NCI-H1417 (cell line): ENCODE measurements at regions not wholly inside any gene's neighbourhood (a gene's known extent, or its start where the extent isn't known, plus 50 kb on each side); places are given as distances from the start of the nearest gene placed in this dataset.
"Not testable (repeated sequence)": the region's sequence is repeated elsewhere in the genome, so short reads cannot be mapped to it uniquely, and the experiment has no call there.

ENCODE experiments used
- DNase-seq, 3 experiments: peaks; one replicate each; lab custom pipeline; 2025; lab: John Stamatoyannopoulos, UW

DNA sequence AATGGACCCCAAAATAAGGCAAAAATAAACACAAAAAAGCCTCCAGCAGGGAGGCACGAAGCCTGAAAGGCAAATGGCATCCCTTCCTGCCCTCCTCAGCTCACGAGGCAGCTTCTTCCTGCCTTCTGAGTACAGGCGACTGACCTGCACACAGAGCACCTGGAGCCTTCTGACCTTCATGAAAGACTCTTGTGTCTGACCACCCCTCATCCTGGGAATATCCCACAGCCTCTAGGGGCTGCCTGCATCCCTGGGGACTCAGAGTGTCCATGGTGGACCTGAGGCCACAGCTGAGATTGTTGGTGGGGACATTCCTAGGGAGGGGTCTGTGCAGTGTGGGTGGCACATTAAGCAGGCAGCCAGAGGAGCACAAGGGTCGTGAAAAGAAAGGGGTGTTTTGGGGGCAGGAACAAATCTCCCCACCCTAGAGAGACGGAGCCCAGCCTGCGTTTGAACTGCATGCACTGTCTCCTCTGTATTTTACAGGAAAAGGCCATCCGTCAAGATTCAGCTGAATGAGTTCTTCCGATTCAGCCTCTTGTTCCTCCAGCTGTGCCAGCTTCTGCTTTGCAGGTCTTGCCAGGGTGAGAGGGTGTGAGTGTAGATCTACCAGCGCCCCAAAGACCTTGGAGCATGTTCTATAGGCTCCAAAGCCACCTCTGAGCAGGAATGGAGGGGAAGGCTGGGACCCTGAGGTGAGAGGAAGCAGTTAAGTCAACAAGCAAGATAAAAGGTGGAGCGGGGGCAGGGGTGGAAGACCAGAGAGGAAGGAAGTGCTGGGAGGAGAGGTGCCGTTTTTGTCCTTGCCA is 80.4 kb upstream of the MEF2A start:
- DNase-seq, result peak in 1 of 3 experiments; percentile 39

DNA sequence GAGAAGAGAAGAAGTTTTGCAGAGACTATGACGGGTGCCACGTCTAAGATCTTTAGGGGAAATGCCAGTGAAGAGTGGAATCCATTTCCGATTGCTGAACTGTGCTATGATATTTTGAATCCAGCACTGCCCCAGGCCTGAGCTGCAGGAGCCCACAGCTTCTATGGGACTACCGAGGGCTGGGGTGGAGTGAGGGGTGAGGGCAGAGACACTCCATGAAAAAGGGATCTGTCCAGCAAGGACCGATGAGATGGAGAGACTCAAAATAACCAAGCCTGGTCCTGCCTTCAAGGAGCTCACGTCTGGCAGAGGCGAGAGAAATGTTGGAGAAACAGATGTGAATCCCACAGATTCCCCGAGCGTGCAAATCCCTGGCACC is 79.8 kb upstream of the MEF2A start:
- DNase-seq, result no peak

DNA sequence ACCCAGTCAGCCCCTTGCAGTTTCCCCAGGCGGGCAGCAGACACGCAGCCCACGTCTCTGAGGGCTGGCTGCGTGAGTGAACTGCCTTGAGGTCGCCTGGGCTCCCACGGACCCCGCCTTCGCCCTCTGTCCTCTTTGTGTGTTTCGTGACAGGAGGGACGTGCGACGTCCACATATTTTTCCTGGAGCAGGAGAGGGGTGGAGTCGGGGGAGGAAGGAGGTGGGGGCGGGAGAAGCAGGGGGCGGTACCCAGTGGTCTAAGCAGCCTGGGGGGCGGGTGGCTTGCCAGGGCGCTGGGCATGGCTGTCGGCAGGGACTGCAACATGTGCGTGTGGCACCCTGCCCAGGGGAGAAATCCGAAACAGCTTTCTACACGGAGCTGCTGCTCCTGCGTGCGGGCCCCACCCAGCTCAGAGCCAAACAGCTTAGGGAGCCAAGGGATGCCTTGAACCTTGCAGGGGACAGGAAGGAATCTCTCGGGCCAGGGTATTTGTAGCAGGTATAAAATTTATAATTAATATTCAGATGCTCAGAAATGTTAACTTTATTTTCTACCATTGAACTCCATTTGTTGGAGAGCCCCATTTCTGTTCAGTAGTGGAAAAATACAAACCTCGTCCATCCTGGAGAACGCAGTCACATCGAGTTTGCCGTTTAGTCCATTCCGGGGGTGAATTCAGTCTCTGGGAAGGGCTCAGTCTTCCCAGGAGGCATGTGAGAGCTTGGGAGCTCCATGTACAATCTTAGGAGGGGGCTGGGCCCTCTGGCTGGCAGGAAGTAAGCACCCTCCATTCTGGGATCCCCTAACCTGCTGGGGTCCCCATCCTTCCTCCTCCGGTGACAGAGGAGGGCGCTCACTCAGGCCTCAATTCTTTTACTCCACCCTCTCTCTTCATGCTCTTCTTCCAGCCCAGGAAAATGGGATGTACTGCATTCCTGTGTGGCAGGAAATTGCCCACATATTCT is 79.1 kb upstream of the MEF2A start:
- peak; percentile 27 to 81 (median 60) for DNase-seq

DNA sequence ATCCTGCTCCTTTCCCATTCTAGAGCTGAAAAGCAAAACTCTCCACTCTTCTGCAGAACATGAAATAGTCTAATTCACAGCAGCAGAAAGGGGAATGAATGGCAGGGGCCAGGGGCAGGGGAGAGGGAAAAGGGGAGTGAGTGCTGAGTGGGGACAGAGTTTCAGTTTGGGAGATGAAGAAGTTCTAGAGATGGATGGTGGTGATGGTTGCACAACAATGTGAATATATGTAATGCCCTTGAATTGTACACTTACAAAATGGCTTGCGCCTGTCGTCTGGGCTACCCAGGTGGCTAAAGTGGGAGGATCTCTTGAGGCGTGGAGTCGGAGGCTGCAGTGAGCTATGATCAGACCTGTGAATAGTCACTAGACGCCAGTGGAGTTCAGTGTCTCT is 78.5 kb upstream of the MEF2A start:
- peak in 1 of 3 experiments; percentile 54 for DNase-seq

DNA sequence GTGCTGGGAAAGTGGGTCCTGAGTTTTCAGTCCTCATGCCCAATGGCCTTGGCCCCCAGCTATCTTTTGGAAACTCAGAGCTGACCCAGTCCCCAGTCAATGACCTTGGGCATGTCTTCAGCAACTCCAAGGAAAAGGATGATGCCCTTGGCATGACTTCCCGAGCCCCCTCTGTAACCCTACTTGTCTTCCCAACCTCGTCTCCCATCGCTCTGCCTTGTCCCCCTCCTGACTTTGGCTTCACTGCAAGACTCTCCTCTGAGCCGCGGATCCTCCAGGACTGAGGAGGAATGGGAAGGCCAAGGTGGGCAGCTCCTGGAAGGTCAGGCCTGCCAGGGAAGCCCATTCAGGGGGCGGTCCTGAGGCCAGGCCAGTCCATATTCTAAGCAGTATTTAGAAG is 73.5 kb upstream of the MEF2A start:
- DNase-seq, result no peak

DNA sequence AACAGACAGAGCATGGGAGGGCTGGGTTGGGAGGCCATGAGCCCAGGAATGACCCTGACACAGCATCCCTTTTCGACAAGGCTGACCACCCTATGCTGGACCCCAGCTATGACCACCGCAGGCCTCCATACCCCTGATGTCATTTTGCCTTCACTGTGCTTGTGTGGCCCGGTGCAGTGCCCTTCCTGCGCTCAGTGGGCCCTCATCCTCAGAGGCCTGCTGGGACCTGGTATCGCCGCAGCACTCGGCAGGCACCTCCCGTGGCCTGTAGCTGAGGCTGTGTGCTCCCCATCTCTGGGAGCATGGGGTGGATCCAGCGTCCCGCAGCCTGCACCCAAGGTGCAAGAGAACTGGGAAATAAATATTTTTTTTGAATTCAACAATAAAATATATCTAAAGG is 73.1 kb upstream of the MEF2A start:
- no peak for DNase-seq

DNA sequence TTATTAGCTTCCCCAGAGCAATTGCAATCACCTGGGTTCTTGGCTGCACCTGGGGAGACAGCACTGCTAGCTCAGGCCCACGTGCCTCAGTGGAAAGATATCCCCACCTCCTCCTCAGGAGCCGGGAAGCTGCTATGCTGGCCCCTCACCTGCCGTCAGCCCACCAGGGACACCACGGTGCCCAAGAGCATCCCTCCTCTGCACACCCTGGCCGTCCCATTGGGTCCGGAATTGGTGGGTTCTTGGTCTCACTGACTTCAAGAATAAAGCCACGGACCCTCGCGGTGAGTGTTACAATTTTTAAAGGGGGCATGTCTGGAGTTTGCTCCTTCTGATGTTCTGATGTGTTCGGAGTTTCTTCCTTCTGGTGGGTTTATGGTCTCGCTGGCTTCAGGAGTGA is 72.3 kb upstream of the MEF2A start:
- DNase-seq, result no peak

DNA sequence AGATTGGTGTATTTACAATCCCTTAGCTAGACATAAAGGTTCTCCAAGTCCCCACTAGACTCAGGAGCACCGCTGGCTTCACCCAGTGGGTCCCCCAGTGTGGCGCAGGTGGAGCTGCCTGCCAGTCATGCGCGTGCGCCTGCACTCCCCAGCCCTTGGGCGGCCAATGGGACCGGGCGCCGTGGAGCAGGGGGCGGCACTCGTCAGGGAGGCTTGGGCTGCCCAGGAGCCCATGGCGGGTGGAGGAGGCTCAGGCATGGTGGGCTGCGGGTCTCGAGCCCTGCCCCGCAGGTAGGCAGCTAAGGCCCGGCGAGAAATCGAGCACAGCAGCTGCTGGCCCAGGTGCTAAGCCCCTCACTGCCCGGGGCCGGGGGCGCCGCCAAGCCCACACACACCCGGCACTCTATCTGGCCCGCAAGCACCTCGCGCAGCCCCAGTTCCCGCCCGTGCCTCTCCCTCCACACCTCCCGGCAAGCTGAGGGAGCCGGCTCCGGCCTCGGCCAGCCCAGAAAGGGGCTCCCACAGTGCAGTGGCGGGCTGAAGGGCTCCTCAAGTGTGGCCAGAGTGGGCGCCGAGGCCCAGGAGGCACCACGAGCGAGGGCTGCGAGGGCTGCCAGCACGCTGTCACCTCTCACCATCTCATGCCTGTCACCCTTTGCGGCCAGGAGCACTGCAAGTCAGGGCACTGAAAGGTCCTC is 71.1 kb upstream of the MEF2A start:
- DNase-seq, result not testable (repeated sequence)

DNA sequence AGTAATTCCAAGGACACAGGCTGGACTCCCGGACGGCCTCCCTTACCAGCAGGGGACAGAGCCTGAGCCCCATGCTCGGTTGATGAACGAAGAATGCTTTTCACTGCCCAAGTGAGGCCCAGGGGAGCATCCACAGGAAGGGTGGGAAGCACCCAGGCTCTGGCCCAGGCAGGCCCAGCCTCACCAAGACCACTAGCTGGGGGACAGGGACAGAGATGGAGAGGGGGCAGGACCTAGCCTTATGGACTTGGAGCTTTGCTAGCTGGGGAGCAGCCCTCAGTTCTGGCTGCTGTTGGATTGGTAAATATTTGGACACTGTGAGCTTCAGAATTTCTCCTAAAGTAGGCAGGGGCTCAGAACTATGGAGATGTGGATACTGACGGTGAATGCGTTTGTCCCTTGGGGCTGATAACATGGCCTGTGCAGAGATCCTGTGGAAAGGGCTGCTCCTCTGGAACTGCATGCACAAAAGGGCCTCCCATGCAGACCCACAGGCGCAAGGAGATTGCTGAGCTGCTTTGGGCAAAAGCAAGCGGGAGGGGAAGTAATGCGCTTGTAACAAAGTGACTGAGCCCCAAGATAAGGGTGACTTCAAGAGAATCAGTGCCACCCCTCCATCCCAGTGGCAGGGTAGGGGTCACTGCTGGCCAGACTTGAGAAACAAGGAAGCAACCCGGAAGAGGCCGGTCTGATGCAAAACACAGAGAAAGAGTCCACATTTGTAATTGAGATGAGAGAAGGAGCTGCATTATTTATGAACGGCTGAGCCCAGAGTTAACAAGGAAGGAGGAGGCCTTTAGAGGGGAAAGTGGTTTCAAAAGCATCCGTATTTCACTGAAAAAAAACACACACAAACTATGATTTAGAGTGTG is 70.1 kb upstream of the MEF2A start:
- DNase-seq, result no peak

DNA sequence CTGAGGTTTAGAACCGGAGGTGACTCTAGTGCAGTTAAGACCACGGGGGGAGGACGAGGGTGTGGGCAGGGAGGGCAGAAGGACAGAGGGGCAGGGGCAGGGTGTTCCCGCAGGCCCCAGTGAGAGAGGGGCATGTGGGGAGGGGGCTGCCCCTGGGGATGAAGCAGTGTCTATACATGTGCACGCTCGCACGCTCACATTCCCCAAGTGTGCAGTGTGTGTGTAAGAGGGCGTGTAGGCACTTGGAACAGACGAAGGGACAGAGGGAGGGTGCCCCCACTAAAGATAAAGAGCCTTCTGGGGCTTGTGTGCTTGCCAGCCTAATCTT is 69.5 kb upstream of the MEF2A start:
- DNase-seq, result no peak

DNA sequence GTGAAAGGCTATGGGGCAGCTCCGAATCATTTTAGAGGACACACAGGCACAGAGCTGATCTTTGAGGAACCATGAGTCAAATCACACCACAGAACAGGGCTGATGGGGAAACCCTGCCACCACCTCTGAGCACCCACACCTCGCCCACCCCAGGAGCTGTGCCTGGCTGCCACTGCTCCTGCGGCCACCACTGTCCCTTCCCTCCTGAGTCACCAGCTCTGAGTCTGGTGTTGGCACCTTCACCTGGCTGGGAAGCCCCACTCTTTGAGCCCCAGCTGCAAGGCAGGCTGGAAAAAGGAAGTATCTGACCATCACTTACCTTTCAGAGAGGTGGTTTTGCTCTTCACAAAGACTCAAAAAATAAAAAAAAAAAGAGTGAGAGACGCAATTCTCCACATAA is 63.6 kb upstream of the MEF2A start:
- no peak for DNase-seq

DNA sequence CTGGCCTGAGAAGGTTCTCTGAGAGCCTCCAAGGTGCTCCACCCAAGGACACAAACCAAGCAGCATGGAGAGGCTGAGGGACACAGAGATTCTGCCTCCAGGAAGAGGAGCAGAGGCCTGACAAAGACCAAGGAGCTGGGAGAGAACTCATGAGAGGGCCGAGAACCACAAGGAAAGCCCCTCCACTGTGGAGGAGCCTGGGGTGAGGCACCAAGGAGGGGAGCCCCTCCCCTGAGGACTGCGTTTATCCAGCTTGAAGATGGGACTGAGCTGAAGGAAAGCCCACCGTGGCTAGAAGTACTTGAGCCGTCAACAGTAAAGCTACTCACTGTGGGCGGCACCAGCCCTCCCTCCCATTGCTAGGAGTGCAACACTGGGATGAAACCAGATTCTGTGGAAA is 63.1 kb upstream of the MEF2A start:
- no peak for DNase-seq

DNA sequence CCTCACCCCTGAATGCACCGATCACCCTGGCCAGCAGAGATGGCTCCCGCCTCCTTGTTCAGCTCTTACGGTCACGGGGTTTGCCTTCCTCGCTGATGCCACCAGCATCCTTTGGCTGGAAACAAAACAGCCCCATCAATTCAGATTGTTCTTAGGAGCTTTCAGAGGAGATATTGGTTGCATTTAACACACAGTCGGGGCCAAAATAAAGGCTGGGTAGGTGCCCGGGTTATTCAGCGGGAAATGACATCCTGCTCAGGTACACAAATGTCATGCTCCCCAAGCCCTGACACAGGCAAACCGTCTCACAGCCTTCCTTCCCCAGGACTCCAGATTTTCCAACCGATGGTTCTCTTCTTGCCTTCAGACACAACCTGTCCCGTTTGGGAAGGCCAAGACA is 62.4 kb upstream of the MEF2A start:
- no peak for DNase-seq

DNA sequence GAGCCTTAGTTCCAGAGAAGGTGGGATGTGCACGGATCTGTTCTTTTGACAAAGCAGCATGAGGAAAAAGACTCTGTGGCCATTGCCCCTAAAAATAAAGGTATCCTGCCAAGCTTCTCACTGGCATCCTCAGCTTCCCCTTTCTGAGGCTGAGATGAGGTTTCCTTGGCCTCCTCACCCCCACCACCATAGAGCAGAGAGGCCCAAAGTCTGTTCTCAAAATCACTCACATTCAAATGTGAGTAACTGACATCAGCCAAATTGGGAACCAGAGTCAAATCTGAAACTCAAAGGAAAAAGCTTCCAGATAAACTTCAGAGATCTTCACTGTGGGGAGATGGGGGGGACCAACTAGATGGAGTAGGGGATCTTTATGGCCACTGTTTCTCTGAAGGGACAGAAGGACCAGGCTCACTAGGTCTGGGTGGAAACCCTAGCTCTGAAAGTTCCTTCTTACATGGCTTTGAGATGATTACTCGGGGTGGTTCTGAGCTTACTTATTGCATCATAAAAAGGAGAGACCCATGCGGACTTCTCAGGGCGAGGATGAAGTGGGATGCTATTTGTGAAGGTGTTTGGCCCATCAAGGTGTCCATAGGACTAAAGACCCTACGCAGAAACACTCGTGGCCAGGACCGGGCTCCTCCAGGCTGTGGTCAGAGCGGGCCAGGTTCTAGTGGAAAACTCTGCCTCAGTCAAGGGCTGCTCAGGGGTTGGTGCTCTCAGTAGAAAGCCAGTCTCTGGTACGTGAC is 61.5 kb upstream of the MEF2A start:
- no peak for DNase-seq

DNA sequence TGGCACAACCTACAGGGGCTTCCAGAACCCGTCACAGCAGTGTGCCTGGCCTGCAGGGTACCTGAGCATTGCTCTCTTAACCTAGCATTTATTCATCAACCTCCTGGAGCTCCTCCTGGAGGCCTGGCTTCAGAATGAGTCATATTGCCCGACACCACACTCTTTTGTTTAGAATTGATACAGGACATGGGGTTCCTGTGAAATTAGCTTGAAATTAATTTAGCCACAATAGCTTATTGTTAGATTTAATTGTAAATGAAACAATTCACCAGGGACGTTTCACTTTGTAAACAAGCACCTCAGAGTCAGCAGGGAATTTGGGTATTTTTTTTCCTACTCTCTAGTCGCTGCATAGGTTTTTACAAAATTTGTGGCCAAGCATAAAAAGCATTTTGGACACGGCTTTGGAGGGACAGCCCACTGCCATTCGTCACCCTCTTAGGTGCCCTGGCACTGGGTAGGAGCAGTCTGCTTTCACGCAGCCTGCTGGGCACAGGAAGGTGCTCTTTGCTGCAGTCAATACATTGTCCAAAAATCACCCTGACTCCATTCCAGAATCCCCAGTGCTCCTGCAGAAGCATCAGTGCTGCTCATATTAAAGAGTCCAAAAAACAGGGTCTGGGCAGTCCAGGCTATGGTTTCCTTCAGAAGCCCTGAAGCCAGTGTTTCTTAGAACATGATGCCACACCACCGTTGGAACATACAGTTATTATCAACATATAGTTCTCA is 60.8 kb upstream of the MEF2A start:
- peak in 1 of 3 experiments; percentile 32 for DNase-seq

DNA sequence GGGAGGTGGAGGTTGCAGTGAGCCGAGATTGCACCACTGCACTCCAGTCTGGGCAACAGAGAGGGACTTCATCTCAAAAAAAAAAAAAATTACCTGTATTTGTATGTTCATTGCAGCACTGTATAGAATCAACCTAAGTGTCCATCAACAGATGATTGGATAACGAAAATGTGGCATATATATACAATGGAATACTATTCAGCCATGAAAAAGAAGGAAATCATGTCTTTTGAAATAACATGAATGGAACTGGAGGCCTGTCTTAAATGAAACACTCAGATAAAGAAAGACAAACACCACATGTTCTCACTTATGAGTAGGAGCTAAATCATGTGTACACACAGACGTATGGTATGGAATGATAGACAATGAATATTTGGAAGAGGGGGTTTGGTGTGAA is 59.4 kb upstream of the MEF2A start:
- DNase-seq, result no peak

DNA sequence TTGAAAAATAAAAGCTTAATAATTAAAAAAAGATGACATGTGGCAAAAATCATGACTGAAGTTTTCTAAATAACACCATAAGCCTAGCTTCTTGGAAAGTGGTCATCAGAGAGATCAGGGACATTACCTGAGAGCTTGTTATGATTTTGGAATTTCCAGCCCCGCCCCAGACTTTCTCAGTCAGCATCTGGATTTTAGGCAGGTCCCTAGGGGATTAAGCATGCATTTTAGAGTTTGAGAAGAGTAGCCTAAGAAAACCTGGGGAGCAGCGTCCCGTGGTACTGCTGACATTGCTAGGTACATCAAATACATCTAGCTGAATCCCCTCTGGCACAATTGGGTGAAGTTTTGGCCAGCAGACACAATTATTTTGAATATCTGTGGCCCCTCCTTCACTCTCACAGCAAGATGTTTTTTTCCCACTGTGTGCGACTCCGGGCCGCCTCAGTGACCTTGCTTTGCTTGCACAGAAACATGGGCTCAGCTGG is 58.7 kb upstream of the MEF2A start:
- DNase-seq, result no peak

DNA sequence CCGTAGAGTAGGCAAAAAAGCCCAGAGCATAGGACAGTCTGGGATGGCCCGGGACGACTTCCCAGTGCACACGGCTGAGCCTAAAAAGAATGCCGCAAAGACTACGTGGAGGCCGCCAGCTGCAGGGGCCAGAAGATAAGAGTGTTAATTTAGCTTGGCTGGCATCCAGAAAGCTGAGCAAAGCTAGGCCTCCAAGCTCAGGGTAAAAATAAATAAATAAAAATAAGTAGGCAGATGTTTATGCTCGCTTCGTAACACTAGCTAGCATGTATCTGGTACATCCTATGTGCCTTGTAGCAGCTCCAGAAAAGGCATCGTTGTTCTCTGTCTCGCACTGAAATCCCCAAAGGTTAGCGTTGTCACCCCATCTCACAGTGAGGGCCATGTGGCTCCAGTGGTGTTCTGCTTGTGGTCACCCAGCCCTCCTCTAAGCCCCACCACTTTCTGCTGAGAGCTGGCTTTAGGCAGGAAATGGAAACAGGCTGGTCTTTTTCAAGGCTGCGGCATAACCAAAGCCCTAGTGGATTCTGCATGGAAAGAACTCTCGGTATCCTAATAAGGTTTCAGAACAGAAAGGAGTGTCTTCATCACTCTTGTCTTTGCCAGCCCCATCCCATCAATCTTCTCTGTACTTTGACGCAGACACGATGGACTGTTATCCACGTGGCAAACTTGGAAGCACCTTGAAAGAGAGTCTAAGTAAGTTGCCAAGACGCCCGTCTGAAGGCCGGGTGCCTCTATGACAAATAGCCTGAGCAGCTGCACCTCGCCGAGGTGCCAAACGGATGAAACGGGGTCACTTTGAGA is 58.1 kb upstream of the MEF2A start:
- peak in 2 of 3 experiments; percentile 49 to 81 for DNase-seq

DNA sequence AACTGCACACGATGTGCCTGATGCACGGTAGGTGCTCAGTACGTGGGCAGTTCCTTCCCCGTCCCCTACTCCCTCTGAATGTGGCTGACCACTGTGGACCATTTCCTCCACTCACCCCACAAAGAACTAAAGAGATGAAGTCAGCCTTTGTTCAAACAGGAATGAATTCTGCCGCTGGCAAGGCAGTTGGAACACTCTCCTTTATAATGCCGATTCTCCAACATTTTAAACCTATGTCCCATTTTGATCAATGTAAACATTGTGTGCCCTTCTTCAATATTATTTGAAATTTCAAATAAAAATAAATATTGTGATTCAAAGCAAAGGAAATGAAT is 57.5 kb upstream of the MEF2A start:
- DNase-seq, result no peak
